Lower leg skin (tissue), 3 donors: ENCODE measurements at regions not wholly inside any gene's neighbourhood (a gene's known extent, or its start where the extent isn't known, plus 50 kb on each side); places are given as distances from the start of the nearest gene placed in this dataset.

ENCODE experiments used
- POLR2A ChIP-seq, 2 donors: fragments of 450-650 bp; IDR thresholded peaks; one replicate each; pipeline ENCODE4 v1.6.1; 2016 to 2017; ENCODE audit warnings: antibody characterized with exemption in 2 of 2, mild to moderate bottlenecking in 1 of 2, moderate library complexity in 1 of 2
- TF ChIP-seq, protein P1 (sequence below), 3 donors: fragments of 450-650 bp; IDR thresholded peaks; one replicate each; pipeline ENCODE4 v1.5.1; 2016; ENCODE audit warnings: antibody characterized with exemption in 3 of 3, mild to moderate bottlenecking in 3 of 3, moderate library complexity in 2 of 3

DNA sequence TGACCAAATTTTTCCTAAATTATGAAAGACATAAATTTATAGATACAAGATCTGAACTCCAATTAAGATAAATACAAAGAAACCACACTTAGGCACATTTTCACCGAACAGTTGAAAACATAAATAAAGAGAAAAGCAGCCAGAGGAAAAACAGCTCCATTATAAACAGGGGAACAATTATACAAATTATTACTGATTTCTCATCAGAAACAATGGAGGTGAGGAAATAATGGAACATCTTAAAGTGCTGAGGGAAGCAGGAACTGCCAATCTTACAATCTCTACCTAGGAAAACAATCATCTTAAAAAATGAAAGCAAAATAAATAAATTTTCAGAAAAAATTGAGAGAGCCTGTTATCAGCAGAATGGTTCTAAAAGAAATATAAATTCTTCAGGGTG lies 234.4 kb upstream of the PMFBP1 start:
- TF ChIP-seq, protein P1, sequence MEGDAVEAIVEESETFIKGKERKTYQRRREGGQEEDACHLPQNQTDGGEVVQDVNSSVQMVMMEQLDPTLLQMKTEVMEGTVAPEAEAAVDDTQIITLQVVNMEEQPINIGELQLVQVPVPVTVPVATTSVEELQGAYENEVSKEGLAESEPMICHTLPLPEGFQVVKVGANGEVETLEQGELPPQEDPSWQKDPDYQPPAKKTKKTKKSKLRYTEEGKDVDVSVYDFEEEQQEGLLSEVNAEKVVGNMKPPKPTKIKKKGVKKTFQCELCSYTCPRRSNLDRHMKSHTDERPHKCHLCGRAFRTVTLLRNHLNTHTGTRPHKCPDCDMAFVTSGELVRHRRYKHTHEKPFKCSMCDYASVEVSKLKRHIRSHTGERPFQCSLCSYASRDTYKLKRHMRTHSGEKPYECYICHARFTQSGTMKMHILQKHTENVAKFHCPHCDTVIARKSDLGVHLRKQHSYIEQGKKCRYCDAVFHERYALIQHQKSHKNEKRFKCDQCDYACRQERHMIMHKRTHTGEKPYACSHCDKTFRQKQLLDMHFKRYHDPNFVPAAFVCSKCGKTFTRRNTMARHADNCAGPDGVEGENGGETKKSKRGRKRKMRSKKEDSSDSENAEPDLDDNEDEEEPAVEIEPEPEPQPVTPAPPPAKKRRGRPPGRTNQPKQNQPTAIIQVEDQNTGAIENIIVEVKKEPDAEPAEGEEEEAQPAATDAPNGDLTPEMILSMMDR (IDR thresholded peaks at IDR 0.05) = no peak
- TF ChIP-seq POLR2A (IDR thresholded peaks at IDR 0.05) = no peak
